IMR-90 (cell line): ENCODE measurements at regions not wholly inside any gene's neighbourhood (a gene's known extent, or its start where the extent isn't known, plus 50 kb on each side); places are given as distances from the start of the nearest gene placed in this dataset.

Source experiments
- ATAC-seq: fragments of 200-7000 bp; cut with Tn5 transposase; 2 replicates; pipeline ENCODE4 v1.9.1; 2020; ENCODE audit warnings: low read depth, mild to moderate bottlenecking, moderate library complexity
- BruUV-seq: library from RNA; stranded (reverse); fragments of 400-500 nt; replicated peaks from 2 replicates; lab custom pipeline; 2021; lab: Mats Ljungman, UMichigan
- CTCF ChIA-PET: fragments of 300-600 bp; formaldehyde crosslinking; extraction: SDS; loops from one replicate; lab custom pipeline; 2021; ENCODE audit warnings: antibody characterized with exemption; lab: Yijun Ruan, JAX
- POLR2A ChIA-PET: fragments of 300-600 bp; sonication (Branson Sonifier 250); formaldehyde crosslinking; loops from one replicate; lab custom pipeline; 2022; ENCODE audit warnings: antibody characterized with exemption; ENCODE audit not compliant: unreplicated experiment; lab: Charles Lee
- DNase-seq: peaks from one replicate; pipeline ENCODE4 v3.0.0; 2013
- H2AFZ ChIP-seq: replicated peaks from 2 replicates; pipeline ENCODE3; 2013; ENCODE audit warnings: low read length, mild to moderate bottlenecking; ENCODE audit not compliant: poor library complexity
- H2AK5ac ChIP-seq: 2 replicates; pipeline ENCODE4 v1.6.1; 2013; ENCODE audit warnings: low read depth, low read length, inconsistent platforms
- H2AK9ac ChIP-seq: replicated peaks from 2 replicates; pipeline ENCODE3; 2013; ENCODE audit warnings: mild to moderate bottlenecking, low read depth, low read length, moderate library complexity; ENCODE audit not compliant: poor library complexity
- H2BK120ac ChIP-seq: 2 replicates; pipeline ENCODE4 v1.6.1; 2013; ENCODE audit warnings: low read depth, low read length, inconsistent platforms
- H2BK15ac ChIP-seq: 3 replicates; pipeline ENCODE4 v1.6.1; 2013; ENCODE audit warnings: low read depth, low read length, inconsistent platforms
- H2BK20ac ChIP-seq: 2 replicates; pipeline ENCODE4 v1.6.1; 2013; ENCODE audit warnings: low read depth, mild to moderate bottlenecking, inconsistent platforms, low read length, moderate library complexity
- H2BK5ac ChIP-seq: 2 replicates; pipeline ENCODE4 v1.6.1; 2013; ENCODE audit warnings: mild to moderate bottlenecking, low read depth, low read length, inconsistent platforms; ENCODE audit not compliant: poor library complexity, severe bottlenecking
- H3K14ac ChIP-seq: replicated peaks from 2 replicates; pipeline ENCODE4 v1.6.1; 2013; ENCODE audit warnings: low read depth, low read length, inconsistent platforms
- H3K18ac ChIP-seq: 2 replicates; pipeline ENCODE4 v1.6.1; 2013; ENCODE audit warnings: low read depth, low read length, control low read depth
- H3K23ac ChIP-seq: 2 replicates; pipeline ENCODE4 v1.6.1; 2013; ENCODE audit warnings: low read depth, low read length, inconsistent platforms
- H3K27ac ChIP-seq: 2 replicates; pipeline ENCODE4 v1.5.1; 2013; ENCODE audit warnings: mild to moderate bottlenecking, control low read depth, low read length; ENCODE audit not compliant: insufficient read depth
- H3K27me3 ChIP-seq: 2 replicates; pipeline ENCODE4 v1.6.1; 2013; ENCODE audit warnings: low read length; ENCODE audit not compliant: control insufficient read depth, insufficient read depth
- H3K36me3 ChIP-seq: 2 replicates; pipeline ENCODE4 v1.6.1; 2013; ENCODE audit warnings: low read length, mixed read lengths; ENCODE audit not compliant: control insufficient read depth, insufficient read depth
- H3K4ac ChIP-seq: 2 replicates; pipeline ENCODE4 v1.6.1; 2013; ENCODE audit warnings: low read depth, low read length, inconsistent platforms
- H3K4me1 ChIP-seq: 2 replicates; pipeline ENCODE4 v1.6.1; 2013; ENCODE audit warnings: low read length, mixed read lengths; ENCODE audit not compliant: control insufficient read depth, insufficient read depth
- H3K4me2 ChIP-seq: 2 replicates; pipeline ENCODE4 v1.6.1; 2013; ENCODE audit warnings: low read depth, mild to moderate bottlenecking, control low read depth, low read length, moderate library complexity
- H3K4me3 ChIP-seq: 2 replicates; pipeline ENCODE4 v1.5.1; 2013; ENCODE audit warnings: low read depth, mild to moderate bottlenecking, control low read depth, low read length, moderate library complexity; ENCODE audit not compliant: insufficient read depth
- H3K56ac ChIP-seq: 2 replicates; pipeline ENCODE4 v1.6.1; 2013; ENCODE audit warnings: low read length, inconsistent platforms; ENCODE audit not compliant: insufficient read depth; ENCODE audit errors: extremely low read depth
- H3K79me1 ChIP-seq, 2 experiments: 2 replicates each; pipeline ENCODE4 v1.6.1; 2013; ENCODE audit warnings: low read length in 2 of 2, inconsistent platforms in 1 of 2, low read depth in 1 of 2
- H3K9ac ChIP-seq: 2 replicates; pipeline ENCODE4 v1.6.1; 2013; ENCODE audit warnings: low read depth, low read length, control low read depth
- H3K9me1 ChIP-seq: 2 replicates; pipeline ENCODE4 v1.6.1; 2013; ENCODE audit warnings: low read length, inconsistent platforms; ENCODE audit not compliant: insufficient read depth
- H3K9me3 ChIP-seq: 2 replicates; pipeline ENCODE4 v1.6.1; 2013; ENCODE audit warnings: low read length; ENCODE audit not compliant: control insufficient read depth, insufficient read depth
- H4K20me1 ChIP-seq: 2 replicates; pipeline ENCODE4 v1.6.1; 2013; ENCODE audit warnings: low read length, inconsistent platforms; ENCODE audit not compliant: insufficient read depth
- H4K5ac ChIP-seq: 2 replicates; pipeline ENCODE4 v1.6.1; 2013; ENCODE audit warnings: mild to moderate bottlenecking, low read depth, low read length, control low read depth
- H4K8ac ChIP-seq, 2 experiments: 2 replicates each; pipeline ENCODE4 v1.6.1; 2013; ENCODE audit warnings: low read depth in 2 of 2, low read length in 2 of 2, control low read depth in 1 of 2, inconsistent platforms in 1 of 2
- H4K91ac ChIP-seq: 2 replicates; pipeline ENCODE4 v1.6.1; 2013; ENCODE audit warnings: low read depth, low read length, inconsistent platforms; ENCODE audit not compliant: insufficient read depth
- BHLHE40 ChIP-seq: fragments of 150-350 bp; IDR thresholded peaks from 2 replicates; pipeline ENCODE4 v1.6.1; 2016; ENCODE audit warnings: mild to moderate bottlenecking, low read depth, low read length
- CEBPB ChIP-seq: IDR thresholded peaks from 2 replicates; pipeline ENCODE4 v1.6.1; 2012; ENCODE audit warnings: low read depth, low read length, improper control_type of control experiment
- CHD1 ChIP-seq: IDR thresholded peaks from 2 replicates; pipeline ENCODE4 v1.6.1; 2012; ENCODE audit warnings: low read depth, low read length, improper control_type of control experiment
- NFE2L2 ChIP-seq: fragments of 150-350 bp; IDR thresholded peaks from 2 replicates; pipeline ENCODE4 v1.6.1; 2016; ENCODE audit warnings: low read depth, mild to moderate bottlenecking, low read length
- POLR2A ChIP-seq: IDR thresholded peaks from 2 replicates; pipeline ENCODE4 v1.6.1; 2012; ENCODE audit warnings: mild to moderate bottlenecking, low read depth, low read length
- RAD21 ChIP-seq: IDR thresholded peaks from 2 replicates; pipeline ENCODE4 v1.6.1; 2012; ENCODE audit warnings: low read length, improper control_type of control experiment
- RFX5 ChIP-seq: IDR thresholded peaks from 2 replicates; pipeline ENCODE4 v1.8.0; 2012; ENCODE audit warnings: low read depth, mild to moderate bottlenecking, low read length, moderate library complexity
- WGBS, 2 experiments: methylation state at CpG; one replicate each; pipeline versions ENCODE4 v1.1.5 to v1.1.7; 2013; ENCODE audit warnings: missing lambda C conversion rate in 2 of 2; ENCODE audit not compliant: insufficient read length in 1 of 2; ENCODE audit errors: extremely low coverage in 2 of 2; 5-methylcytosine and 5-hydroxymethylcytosine counted together
- dilution Hi-C: fragments of 300-500 bp; cut with HindIII; formaldehyde crosslinking; loops from one replicate; pipeline ENCODE4 v1.14.3; 2018; ENCODE audit warnings: low sequenced_read_pairs; ENCODE audit not compliant: unreplicated experiment
- in situ Hi-C: fragments of 300-500 bp; cut with MboI; formaldehyde crosslinking; loops from 3 replicates; pipeline ENCODE4 v1.14.3; 2019; ENCODE audit warnings: low sequenced_read_pairs, inconsistent platforms, mixed read lengths
- intact Hi-C: fragments of 100-400 bp; cut with micrococcal nuclease; formaldehyde crosslinking; loops from 2 replicates; pipeline ENCODE4 v1.10.0; 2022
- TF ChIP-seq, protein P1 (sequence below): conservative IDR thresholded peaks from 2 replicates; pipeline ENCODE4 v1.5.1; 2012; ENCODE audit warnings: mild to moderate bottlenecking, low read depth, low read length, improper control_type of control experiment

- Histone ChIP-seq H3K23ac (no peak overlapping the region), H3K4me2 (no peak overlapping the region), H3K14ac (no peak overlapping the region), H3K9me1 (no peaks in the 10 kb centered on the region), H2BK15ac (no peak overlapping the region), H2AK5ac (no peak overlapping the region), H3K27ac (no peak overlapping the region), H3K4me1 (no peaks in the 10 kb centered on the region), H3K36me3 (no peaks in the 10 kb centered on the region), H2BK5ac (no peak overlapping the region), H3K4ac (no peak overlapping the region), H3K9ac (no peak overlapping the region), H3K79me1 (no peaks in the 10 kb centered on the region), H2AK9ac (no peak overlapping the region), H4K5ac (no peak overlapping the region), H2AFZ (no peak overlapping the region), H4K8ac (no peak overlapping the region), H3K4me3 (no peak overlapping the region), H4K20me1 (no peaks in the 10 kb centered on the region), H4K91ac (no peak overlapping the region), H2BK120ac (no peak overlapping the region), H3K56ac (no peak overlapping the region), H3K27me3 (no peaks in the 10 kb centered on the region), H3K18ac (no peak overlapping the region), H2BK20ac (no peak overlapping the region), H3K9me3 (no peaks in the 10 kb centered on the region)
- WGBS, 2 experiments: no CpG with 5 or more reads among the region's 4 CpGs
- ChIA-PET POLR2A (no interaction called here), CTCF (no interaction called here)
- no TSS peak for BruUV-seq
- ATAC-seq (no peak), DNase-seq (no peak)
- TF ChIP-seq BHLHE40 (no peak), RFX5 (no peak), POLR2A (no peak), CHD1 (no peak), RAD21 (no peak), NFE2L2 (no peak), CEBPB (no peak)
- TF ChIP-seq, protein P1, sequence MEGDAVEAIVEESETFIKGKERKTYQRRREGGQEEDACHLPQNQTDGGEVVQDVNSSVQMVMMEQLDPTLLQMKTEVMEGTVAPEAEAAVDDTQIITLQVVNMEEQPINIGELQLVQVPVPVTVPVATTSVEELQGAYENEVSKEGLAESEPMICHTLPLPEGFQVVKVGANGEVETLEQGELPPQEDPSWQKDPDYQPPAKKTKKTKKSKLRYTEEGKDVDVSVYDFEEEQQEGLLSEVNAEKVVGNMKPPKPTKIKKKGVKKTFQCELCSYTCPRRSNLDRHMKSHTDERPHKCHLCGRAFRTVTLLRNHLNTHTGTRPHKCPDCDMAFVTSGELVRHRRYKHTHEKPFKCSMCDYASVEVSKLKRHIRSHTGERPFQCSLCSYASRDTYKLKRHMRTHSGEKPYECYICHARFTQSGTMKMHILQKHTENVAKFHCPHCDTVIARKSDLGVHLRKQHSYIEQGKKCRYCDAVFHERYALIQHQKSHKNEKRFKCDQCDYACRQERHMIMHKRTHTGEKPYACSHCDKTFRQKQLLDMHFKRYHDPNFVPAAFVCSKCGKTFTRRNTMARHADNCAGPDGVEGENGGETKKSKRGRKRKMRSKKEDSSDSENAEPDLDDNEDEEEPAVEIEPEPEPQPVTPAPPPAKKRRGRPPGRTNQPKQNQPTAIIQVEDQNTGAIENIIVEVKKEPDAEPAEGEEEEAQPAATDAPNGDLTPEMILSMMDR: no peak
- dilution Hi-C loops: no loop called here
- intact Hi-C loops: no loop called here
- in situ Hi-C loops: no loop called here
These were observed 537.7 kb upstream of the PKDCC start for GRCh38 chr2:41510108-41510507.
